SK-N-MC (cell line): ENCODE measurements at regions not wholly inside any gene's neighbourhood (a gene's known extent, or its start where the extent isn't known, plus 50 kb on each side); places are given as distances from the start of the nearest gene placed in this dataset.

Source experiments
- EZH2 ChIP-seq: fragments of 200-600 bp; sonication (generic); IDR thresholded peaks from one replicate; pipeline ENCODE4 v1.6.1; 2017; ENCODE audit warnings: antibody characterized with exemption
- FOXP2 ChIP-seq: optimal IDR thresholded peaks from 2 replicates; pipeline ENCODE3; 2011; ENCODE audit warnings: mild to moderate bottlenecking, moderate library complexity; ENCODE audit not compliant: insufficient read depth; ENCODE audit errors: extremely low read length, control extremely low read depth
- POLR2AphosphoS5 ChIP-seq: IDR thresholded peaks from 2 replicates; pipeline ENCODE4 v1.6.1; 2012; ENCODE audit warnings: mild to moderate bottlenecking, low read depth, low read length, borderline replicate concordance

GRCh38 chr3:127491323-127491722 is 99.2 kb downstream of the TPRA1 start:
- TF ChIP-seq EZH2 (no peak), POLR2AphosphoS5 (no peak), FOXP2 (no peak)
